GM21390 (cell line): ENCODE measurements at regions not wholly inside any gene's neighbourhood (a gene's known extent, or its start where the extent isn't known, plus 50 kb on each side); places are given as distances from the start of the nearest gene placed in this dataset.
"Not testable (repeated sequence)": the region's sequence is repeated elsewhere in the genome, so short reads cannot be mapped to it uniquely, and the experiment has no call there.

ENCODE experiments used
- ATAC-seq: cut with Tn5 transposase; IDR thresholded peaks from one replicate; pipeline ENCODE4 v1.9.1; 2021; ENCODE audit not compliant: unreplicated experiment

GRCh38 chr2:62412347-62412742 lies 93.7 kb downstream of the TMEM17 start:
- no peak for ATAC-seq

- ATAC-seq = no peak
These were observed 95.0 kb downstream of the TMEM17 start for GRCh38 chr2:62410926-62411456.

GRCh38 chr2:62410015-62410453 lies 96.0 kb downstream of the TMEM17 start:
- no peak for ATAC-seq

GRCh38 chr2:62409442-62409841 lies 96.6 kb downstream of the TMEM17 start:
- ATAC-seq = no peak

GRCh38 chr2:62408241-62408677 lies 97.7 kb downstream of the TMEM17 start:
- ATAC-seq = no peak

GRCh38 chr2:62407838-62408237 lies 98.2 kb downstream of the TMEM17 start:
- ATAC-seq = no peak

- no peak for ATAC-seq
These were observed 98.6 kb downstream of the TMEM17 start for GRCh38 chr2:62407401-62407800.

GRCh38 chr2:62406573-62407043 lies 99.4 kb downstream of the TMEM17 start:
- ATAC-seq = no peak

- ATAC-seq = no peak
These were observed 101.1 kb downstream of the TMEM17 start for GRCh38 chr2:62404913-62405312.

- no peak for ATAC-seq
These were observed 103.8 kb downstream of the TMEM17 start for GRCh38 chr2:62402156-62402555.

GRCh38 chr2:62398356-62398755 lies 107.6 kb downstream of the TMEM17 start:
- no peak for ATAC-seq

- ATAC-seq = no peak
These were observed 109.1 kb downstream of the TMEM17 start for GRCh38 chr2:62396880-62397279.

- no peak for ATAC-seq
These were observed 112.7 kb downstream of the TMEM17 start for GRCh38 chr2:62393293-62393692.

GRCh38 chr2:62391696-62392095 lies 114.3 kb downstream of the TMEM17 start:
- ATAC-seq = no peak

GRCh38 chr2:62386378-62386777 lies 119.6 kb downstream of the TMEM17 start:
- ATAC-seq = not testable (repeated sequence)

- no peak for ATAC-seq
These were observed 122.1 kb downstream of the TMEM17 start for GRCh38 chr2:62383846-62384245.

- ATAC-seq = no peak
These were observed 123.2 kb downstream of the TMEM17 start for GRCh38 chr2:62382757-62383156.

- no peak for ATAC-seq
These were observed 123.9 kb downstream of the TMEM17 start for GRCh38 chr2:62382122-62382521.

- no peak for ATAC-seq
These were observed 124.3 kb downstream of the TMEM17 start for GRCh38 chr2:62381656-62382055.

- ATAC-seq = no peak
These were observed 126.4 kb downstream of the TMEM17 start for GRCh38 chr2:62379566-62379965.

GRCh38 chr2:62375113-62375420 lies 130.9 kb downstream of the TMEM17 start:
- ATAC-seq = no peak

- no peak for ATAC-seq
These were observed 131.5 kb downstream of the TMEM17 start for GRCh38 chr2:62374301-62375112.

GRCh38 chr2:62372824-62373223 lies 133.2 kb downstream of the TMEM17 start:
- no peak for ATAC-seq
